ENCODE measurements at regions not wholly inside any gene's neighbourhood (a gene's known extent, or its start where the extent isn't known, plus 50 kb on each side); places are given as distances from the start of the nearest gene placed in this dataset.

DNA sequence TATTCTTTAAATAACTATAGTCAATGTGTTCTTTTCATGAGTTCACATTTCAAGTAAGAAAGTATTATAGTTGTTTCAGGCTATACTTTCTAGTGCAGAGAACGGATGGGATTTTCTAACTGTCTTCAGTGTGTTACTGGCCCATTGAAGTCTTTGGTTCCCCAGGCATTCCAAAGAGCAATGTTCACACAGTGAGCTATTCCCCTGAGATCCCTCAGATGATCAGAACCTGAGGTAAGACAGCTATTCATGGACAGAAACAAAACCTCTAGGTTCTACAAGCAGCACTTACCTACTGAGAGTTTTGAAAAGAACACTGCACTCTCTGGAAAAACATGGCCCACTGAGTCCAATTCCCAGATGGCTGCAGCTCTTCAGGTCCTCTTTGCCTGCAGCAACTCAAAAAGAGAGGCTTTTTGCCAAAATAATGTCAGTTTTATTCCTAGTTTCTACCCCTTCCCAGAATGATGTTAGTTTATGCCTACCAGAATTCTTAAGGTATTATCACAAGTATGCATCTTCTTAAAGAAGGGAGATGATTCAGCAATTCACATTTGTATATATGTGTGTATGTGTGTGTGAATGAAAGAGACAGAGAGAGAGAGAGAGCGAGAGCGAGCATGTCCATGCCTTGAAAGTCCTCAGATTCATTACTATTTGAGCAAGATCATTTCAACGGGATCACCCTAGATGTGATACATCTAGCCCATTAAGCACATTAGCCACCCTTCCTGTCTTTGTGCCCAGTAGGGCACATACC, 146.1 kb downstream of the PDHA2 start:
- H3F3A ChIP-seq (replicated peaks; ENCODE audit: low read depth) = no peaks in the 10 kb centered on the region
- H3K27me3 ChIP-seq (ENCODE audit: insufficient read depth) = no peaks in the 10 kb centered on the region
- DNase-seq (ENCODE audit: low spot score) = no peak
- Mint-ChIP-seq H3K27ac (no peak overlapping the region), H3K36me3 (ENCODE audit: low read depth) (peaks cover 4% of the 10 kb centered on the region), H3K4me1 (no peaks in the 10 kb centered on the region; the same call in 2 of the 3 replicates), H3K9me3 (peaks cover 11% of the 10 kb centered on the region), H3K4me3 (no peak overlapping the region), H3K27me3 (ENCODE audit: insufficient read depth, low read depth, poor library complexity) (peaks cover 3% of the 10 kb centered on the region)
- H3K79me2 ChIP-seq (replicated peaks; ENCODE audit: insufficient read depth) = no peaks in the 10 kb centered on the region
- no peak overlapping the region for H2AFZ ChIP-seq
- H3K4me1 ChIP-seq (ENCODE audit: insufficient read depth) = no peaks in the 10 kb centered on the region
- H3K27ac ChIP-seq (ENCODE audit: low read depth) = no peak overlapping the region
- no peak overlapping the region for H3K4me2 ChIP-seq
- TF ChIP-seq ZNF114 (CRISPR knock-in tag; IDR thresholded peaks at IDR 0.05) (no peak), NANOG (IDR thresholded peaks at IDR 0.05; ENCODE audit: borderline replicate concordance) (no peak), JUNB (IDR thresholded peaks at IDR 0.05; ENCODE audit: unreplicated experiment) (no peak), ZNF331 (CRISPR knock-in tag; IDR thresholded peaks at IDR 0.05; ENCODE audit: low read depth) (no peak), STAT1 (IDR thresholded peaks at IDR 0.05; ENCODE audit: unreplicated experiment) (no peak), EZH2 (IDR thresholded peaks at IDR 0.05; ENCODE audit: low read depth, unreplicated experiment) (no peak), CREB1 (CRISPR knock-in tag; IDR thresholded peaks at IDR 0.05; ENCODE audit: low read depth) (no peak), EZH2phosphoT487 (IDR thresholded peaks at IDR 0.05; ENCODE audit: unreplicated experiment) (no peak), POLR2AphosphoS5 (IDR thresholded peaks at IDR 0.05; ENCODE audit: low read depth) (no peak)
- TF ChIP-seq, protein P1, sequence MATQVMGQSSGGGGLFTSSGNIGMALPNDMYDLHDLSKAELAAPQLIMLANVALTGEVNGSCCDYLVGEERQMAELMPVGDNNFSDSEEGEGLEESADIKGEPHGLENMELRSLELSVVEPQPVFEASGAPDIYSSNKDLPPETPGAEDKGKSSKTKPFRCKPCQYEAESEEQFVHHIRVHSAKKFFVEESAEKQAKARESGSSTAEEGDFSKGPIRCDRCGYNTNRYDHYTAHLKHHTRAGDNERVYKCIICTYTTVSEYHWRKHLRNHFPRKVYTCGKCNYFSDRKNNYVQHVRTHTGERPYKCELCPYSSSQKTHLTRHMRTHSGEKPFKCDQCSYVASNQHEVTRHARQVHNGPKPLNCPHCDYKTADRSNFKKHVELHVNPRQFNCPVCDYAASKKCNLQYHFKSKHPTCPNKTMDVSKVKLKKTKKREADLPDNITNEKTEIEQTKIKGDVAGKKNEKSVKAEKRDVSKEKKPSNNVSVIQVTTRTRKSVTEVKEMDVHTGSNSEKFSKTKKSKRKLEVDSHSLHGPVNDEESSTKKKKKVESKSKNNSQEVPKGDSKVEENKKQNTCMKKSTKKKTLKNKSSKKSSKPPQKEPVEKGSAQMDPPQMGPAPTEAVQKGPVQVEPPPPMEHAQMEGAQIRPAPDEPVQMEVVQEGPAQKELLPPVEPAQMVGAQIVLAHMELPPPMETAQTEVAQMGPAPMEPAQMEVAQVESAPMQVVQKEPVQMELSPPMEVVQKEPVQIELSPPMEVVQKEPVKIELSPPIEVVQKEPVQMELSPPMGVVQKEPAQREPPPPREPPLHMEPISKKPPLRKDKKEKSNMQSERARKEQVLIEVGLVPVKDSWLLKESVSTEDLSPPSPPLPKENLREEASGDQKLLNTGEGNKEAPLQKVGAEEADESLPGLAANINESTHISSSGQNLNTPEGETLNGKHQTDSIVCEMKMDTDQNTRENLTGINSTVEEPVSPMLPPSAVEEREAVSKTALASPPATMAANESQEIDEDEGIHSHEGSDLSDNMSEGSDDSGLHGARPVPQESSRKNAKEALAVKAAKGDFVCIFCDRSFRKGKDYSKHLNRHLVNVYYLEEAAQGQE (IDR thresholded peaks at IDR 0.05; ENCODE audit: unreplicated experiment) = no peak
- TF ChIP-seq, protein P2, sequence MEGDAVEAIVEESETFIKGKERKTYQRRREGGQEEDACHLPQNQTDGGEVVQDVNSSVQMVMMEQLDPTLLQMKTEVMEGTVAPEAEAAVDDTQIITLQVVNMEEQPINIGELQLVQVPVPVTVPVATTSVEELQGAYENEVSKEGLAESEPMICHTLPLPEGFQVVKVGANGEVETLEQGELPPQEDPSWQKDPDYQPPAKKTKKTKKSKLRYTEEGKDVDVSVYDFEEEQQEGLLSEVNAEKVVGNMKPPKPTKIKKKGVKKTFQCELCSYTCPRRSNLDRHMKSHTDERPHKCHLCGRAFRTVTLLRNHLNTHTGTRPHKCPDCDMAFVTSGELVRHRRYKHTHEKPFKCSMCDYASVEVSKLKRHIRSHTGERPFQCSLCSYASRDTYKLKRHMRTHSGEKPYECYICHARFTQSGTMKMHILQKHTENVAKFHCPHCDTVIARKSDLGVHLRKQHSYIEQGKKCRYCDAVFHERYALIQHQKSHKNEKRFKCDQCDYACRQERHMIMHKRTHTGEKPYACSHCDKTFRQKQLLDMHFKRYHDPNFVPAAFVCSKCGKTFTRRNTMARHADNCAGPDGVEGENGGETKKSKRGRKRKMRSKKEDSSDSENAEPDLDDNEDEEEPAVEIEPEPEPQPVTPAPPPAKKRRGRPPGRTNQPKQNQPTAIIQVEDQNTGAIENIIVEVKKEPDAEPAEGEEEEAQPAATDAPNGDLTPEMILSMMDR (conservative IDR thresholded peaks at IDR 0.05; ENCODE audit: low read depth in 2 of 2) = no peak
- TF ChIP-seq, protein P3, sequence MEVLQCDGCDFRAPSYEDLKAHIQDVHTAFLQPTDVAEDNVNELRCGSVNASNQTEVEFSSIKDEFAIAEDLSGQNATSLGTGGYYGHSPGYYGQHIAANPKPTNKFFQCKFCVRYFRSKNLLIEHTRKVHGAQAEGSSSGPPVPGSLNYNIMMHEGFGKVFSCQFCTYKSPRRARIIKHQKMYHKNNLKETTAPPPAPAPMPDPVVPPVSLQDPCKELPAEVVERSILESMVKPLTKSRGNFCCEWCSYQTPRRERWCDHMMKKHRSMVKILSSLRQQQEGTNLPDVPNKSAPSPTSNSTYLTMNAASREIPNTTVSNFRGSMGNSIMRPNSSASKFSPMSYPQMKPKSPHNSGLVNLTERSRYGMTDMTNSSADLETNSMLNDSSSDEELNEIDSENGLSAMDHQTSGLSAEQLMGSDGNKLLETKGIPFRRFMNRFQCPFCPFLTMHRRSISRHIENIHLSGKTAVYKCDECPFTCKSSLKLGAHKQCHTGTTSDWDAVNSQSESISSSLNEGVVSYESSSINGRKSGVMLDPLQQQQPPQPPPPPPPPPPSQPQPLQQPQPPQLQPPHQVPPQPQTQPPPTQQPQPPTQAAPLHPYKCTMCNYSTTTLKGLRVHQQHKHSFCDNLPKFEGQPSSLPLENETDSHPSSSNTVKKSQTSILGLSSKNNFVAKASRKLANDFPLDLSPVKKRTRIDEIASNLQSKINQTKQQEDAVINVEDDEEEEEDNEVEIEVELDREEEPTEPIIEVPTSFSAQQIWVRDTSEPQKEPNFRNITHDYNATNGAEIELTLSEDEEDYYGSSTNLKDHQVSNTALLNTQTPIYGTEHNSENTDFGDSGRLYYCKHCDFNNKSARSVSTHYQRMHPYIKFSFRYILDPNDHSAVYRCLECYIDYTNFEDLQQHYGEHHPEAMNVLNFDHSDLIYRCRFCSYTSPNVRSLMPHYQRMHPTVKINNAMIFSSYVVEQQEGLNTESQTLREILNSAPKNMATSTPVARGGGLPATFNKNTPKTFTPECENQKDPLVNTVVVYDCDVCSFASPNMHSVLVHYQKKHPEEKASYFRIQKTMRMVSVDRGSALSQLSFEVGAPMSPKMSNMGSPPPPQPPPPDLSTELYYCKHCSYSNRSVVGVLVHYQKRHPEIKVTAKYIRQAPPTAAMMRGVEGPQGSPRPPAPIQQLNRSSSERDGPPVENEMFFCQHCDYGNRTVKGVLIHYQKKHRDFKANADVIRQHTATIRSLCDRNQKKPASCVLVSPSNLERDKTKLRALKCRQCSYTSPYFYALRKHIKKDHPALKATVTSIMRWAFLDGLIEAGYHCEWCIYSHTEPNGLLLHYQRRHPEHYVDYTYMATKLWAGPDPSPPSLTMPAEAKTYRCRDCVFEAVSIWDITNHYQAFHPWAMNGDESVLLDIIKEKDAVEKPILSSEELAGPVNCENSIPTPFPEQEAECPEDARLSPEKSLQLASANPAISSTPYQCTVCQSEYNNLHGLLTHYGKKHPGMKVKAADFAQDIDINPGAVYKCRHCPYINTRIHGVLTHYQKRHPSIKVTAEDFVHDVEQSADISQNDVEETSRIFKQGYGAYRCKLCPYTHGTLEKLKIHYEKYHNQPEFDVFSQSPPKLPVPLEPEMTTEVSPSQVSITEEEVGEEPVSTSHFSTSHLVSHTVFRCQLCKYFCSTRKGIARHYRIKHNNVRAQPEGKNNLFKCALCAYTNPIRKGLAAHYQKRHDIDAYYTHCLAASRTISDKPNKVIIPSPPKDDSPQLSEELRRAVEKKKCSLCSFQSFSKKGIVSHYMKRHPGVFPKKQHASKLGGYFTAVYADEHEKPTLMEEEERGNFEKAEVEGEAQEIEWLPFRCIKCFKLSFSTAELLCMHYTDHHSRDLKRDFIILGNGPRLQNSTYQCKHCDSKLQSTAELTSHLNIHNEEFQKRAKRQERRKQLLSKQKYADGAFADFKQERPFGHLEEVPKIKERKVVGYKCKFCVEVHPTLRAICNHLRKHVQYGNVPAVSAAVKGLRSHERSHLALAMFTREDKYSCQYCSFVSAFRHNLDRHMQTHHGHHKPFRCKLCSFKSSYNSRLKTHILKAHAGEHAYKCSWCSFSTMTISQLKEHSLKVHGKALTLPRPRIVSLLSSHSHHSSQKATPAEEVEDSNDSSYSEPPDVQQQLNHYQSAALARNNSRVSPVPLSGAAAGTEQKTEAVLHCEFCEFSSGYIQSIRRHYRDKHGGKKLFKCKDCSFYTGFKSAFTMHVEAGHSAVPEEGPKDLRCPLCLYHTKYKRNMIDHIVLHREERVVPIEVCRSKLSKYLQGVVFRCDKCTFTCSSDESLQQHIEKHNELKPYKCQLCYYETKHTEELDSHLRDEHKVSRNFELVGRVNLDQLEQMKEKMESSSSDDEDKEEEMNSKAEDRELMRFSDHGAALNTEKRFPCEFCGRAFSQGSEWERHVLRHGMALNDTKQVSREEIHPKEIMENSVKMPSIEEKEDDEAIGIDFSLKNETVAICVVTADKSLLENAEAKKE (CRISPR knock-in tag; IDR thresholded peaks at IDR 0.05) = no peak
- TF ChIP-seq, protein P4, sequence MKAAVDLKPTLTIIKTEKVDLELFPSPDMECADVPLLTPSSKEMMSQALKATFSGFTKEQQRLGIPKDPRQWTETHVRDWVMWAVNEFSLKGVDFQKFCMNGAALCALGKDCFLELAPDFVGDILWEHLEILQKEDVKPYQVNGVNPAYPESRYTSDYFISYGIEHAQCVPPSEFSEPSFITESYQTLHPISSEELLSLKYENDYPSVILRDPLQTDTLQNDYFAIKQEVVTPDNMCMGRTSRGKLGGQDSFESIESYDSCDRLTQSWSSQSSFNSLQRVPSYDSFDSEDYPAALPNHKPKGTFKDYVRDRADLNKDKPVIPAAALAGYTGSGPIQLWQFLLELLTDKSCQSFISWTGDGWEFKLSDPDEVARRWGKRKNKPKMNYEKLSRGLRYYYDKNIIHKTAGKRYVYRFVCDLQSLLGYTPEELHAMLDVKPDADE (IDR thresholded peaks at IDR 0.05) = no peak
- peaks cover 11% of the 10 kb centered on the region for H3K9me2 ChIP-seq (ENCODE audit: insufficient read depth)
- ATAC-seq = no peak
- H3K4me3 ChIP-seq = no peak overlapping the region
- H4K20me1 ChIP-seq (replicated peaks; ENCODE audit: insufficient read depth) = no peaks in the 10 kb centered on the region
- H3K36me3 ChIP-seq (ENCODE audit: insufficient read depth) = no peaks in the 10 kb centered on the region

All from GM23338 (cell line).